Esophagus squamous epithelium (tissue), 4 donors: ENCODE measurements at regions not wholly inside any gene's neighbourhood (a gene's known extent, or its start where the extent isn't known, plus 50 kb on each side); places are given as distances from the start of the nearest gene placed in this dataset.

ENCODE experiments used
- POLR2A ChIP-seq, 4 donors: fragments of 450-650 bp; IDR thresholded peaks; one replicate each; pipeline ENCODE4 v1.6.1; 2017; ENCODE audit warnings: antibody characterized with exemption in 4 of 4, mild to moderate bottlenecking in 4 of 4, moderate library complexity in 3 of 4
- TF ChIP-seq, protein P1 (sequence below), 6 experiments: fragments of 450-650 bp in 4 of 6; fragments of 200-600 bp in 2 of 6; sonication (generic) in 2 of 6; IDR thresholded peaks; one replicate each; pipeline ENCODE4 v1.5.1; 2016 to 2019; ENCODE audit warnings: antibody characterized with exemption in 6 of 6, mild to moderate bottlenecking in 4 of 6, moderate library complexity in 4 of 6

DNA sequence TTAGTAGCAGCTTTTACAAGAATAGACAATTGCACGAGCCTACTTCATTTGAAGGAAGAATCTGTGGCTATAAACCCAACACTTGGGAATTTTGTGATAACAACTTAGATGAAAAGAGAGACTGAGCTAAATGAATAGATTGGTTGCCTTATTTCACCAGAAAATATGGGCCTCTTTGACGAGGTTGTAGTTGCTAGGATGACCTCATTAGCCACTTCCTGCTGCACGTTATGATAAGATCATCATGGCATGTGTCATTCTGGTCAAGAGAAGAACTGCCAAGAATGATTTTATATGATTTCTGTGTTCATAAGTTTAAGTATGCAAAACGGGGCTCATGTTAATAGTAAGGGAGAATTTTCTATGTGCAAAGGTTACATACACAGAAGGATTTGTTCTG, 321.9 kb upstream of the GIMD1 start:
- TF ChIP-seq, protein P1, sequence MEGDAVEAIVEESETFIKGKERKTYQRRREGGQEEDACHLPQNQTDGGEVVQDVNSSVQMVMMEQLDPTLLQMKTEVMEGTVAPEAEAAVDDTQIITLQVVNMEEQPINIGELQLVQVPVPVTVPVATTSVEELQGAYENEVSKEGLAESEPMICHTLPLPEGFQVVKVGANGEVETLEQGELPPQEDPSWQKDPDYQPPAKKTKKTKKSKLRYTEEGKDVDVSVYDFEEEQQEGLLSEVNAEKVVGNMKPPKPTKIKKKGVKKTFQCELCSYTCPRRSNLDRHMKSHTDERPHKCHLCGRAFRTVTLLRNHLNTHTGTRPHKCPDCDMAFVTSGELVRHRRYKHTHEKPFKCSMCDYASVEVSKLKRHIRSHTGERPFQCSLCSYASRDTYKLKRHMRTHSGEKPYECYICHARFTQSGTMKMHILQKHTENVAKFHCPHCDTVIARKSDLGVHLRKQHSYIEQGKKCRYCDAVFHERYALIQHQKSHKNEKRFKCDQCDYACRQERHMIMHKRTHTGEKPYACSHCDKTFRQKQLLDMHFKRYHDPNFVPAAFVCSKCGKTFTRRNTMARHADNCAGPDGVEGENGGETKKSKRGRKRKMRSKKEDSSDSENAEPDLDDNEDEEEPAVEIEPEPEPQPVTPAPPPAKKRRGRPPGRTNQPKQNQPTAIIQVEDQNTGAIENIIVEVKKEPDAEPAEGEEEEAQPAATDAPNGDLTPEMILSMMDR (IDR thresholded peaks at IDR 0.05), result no peak
- TF ChIP-seq POLR2A (IDR thresholded peaks at IDR 0.05), result no peak
